Activated gamma-delta T cell treated with anti-CD3 and anti-CD28 coated beads, Interleukin-2, amount 50 U/mL, for 16 hours (primary cell): ENCODE measurements at regions not wholly inside any gene's neighbourhood (a gene's known extent, or its start where the extent isn't known, plus 50 kb on each side); places are given as distances from the start of the nearest gene placed in this dataset.
"Not testable (repeated sequence)": the region's sequence is repeated elsewhere in the genome, so short reads cannot be mapped to it uniquely, and the experiment has no call there.

Source experiments
- DNase-seq: peaks from one replicate; pipeline ENCODE4 v3.0.0-alpha.2; 2020; ENCODE audit warnings: low read depth

GRCh38 chr5:39698838-39699560, 274.2 kb upstream of the DAB2 start:
- no peak for DNase-seq

GRCh38 chr5:39697881-39698280, 273.1 kb upstream of the DAB2 start:
- no peak for DNase-seq

GRCh38 chr5:39696672-39697398, 272.1 kb upstream of the DAB2 start:
- DNase-seq = no peak

- DNase-seq = no peak
Observed at GRCh38 chr5:39691993-39692392, 267.2 kb upstream of the DAB2 start.

- no peak for DNase-seq
Observed at GRCh38 chr5:39691136-39691535, 266.4 kb upstream of the DAB2 start.

- no peak for DNase-seq
Observed at GRCh38 chr5:39689919-39690318, 265.1 kb upstream of the DAB2 start.

- DNase-seq = not testable (repeated sequence)
Observed at GRCh38 chr5:39687924-39688323, 263.1 kb upstream of the DAB2 start.

GRCh38 chr5:39680213-39680612, 255.4 kb upstream of the DAB2 start:
- no peak for DNase-seq

- DNase-seq = no peak
Observed at GRCh38 chr5:39678534-39678933, 253.8 kb upstream of the DAB2 start.

- no peak for DNase-seq
Observed at GRCh38 chr5:39675676-39676075, 250.9 kb upstream of the DAB2 start.

GRCh38 chr5:39674209-39675082, 249.7 kb upstream of the DAB2 start:
- no peak for DNase-seq

GRCh38 chr5:39671561-39671961, 246.8 kb upstream of the DAB2 start:
- no peak for DNase-seq

- no peak for DNase-seq
Observed at GRCh38 chr5:39670955-39671354, 246.2 kb upstream of the DAB2 start.

- DNase-seq = no peak
Observed at GRCh38 chr5:39670391-39670790, 245.6 kb upstream of the DAB2 start.

- no peak for DNase-seq
Observed at GRCh38 chr5:39668980-39669379, 244.2 kb upstream of the DAB2 start.

GRCh38 chr5:39665328-39665727, 240.5 kb upstream of the DAB2 start:
- DNase-seq = no peak

GRCh38 chr5:39662945-39663344, 238.2 kb upstream of the DAB2 start:
- no peak for DNase-seq

GRCh38 chr5:39661026-39661779, 236.4 kb upstream of the DAB2 start:
- no peak for DNase-seq

GRCh38 chr5:39660020-39660419, 235.2 kb upstream of the DAB2 start:
- no peak for DNase-seq

GRCh38 chr5:39658866-39659265, 234.1 kb upstream of the DAB2 start:
- DNase-seq = no peak

- DNase-seq = no peak
Observed at GRCh38 chr5:39657943-39658342, 233.2 kb upstream of the DAB2 start.

GRCh38 chr5:39656600-39656999, 231.8 kb upstream of the DAB2 start:
- no peak for DNase-seq
